ENCODE measurements at regions not wholly inside any gene's neighbourhood (a gene's known extent, or its start where the extent isn't known, plus 50 kb on each side); places are given as distances from the start of the nearest gene placed in this dataset.

GRCh38 chr3:159348431-159348830 lies 546.6 kb downstream of the MFSD1 start:
- TF ChIP-seq, protein P1, sequence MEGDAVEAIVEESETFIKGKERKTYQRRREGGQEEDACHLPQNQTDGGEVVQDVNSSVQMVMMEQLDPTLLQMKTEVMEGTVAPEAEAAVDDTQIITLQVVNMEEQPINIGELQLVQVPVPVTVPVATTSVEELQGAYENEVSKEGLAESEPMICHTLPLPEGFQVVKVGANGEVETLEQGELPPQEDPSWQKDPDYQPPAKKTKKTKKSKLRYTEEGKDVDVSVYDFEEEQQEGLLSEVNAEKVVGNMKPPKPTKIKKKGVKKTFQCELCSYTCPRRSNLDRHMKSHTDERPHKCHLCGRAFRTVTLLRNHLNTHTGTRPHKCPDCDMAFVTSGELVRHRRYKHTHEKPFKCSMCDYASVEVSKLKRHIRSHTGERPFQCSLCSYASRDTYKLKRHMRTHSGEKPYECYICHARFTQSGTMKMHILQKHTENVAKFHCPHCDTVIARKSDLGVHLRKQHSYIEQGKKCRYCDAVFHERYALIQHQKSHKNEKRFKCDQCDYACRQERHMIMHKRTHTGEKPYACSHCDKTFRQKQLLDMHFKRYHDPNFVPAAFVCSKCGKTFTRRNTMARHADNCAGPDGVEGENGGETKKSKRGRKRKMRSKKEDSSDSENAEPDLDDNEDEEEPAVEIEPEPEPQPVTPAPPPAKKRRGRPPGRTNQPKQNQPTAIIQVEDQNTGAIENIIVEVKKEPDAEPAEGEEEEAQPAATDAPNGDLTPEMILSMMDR (IDR thresholded peaks at IDR 0.05; ENCODE audit: insufficient read depth, low read length) = no peak
- no peak overlapping the region for H3K4me3 ChIP-seq (ENCODE audit: low read depth, low read length)
- no peak for DNase-seq (ENCODE audit: low read depth)

DNA sequence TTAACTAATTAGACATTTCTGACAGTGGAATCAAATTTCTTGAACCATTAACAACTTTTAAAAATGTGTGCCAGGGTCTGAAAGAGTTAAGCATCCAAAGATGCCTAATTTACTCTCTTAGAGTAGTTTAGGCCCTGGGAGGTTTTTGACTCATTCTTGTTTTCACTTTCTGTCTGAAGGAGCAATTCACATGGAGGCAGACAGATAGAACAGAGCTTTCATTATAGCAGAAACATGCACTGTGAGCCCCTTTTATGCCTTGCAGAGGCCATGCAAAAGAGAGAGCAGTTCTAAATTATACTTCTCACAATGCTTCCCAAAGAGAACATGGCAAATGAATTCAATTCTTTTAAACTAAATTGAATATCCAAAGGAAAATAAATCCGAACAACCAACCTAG lies 554.8 kb downstream of the MFSD1 start:
- no peak for DNase-seq (ENCODE audit: low read depth)
- H3K4me3 ChIP-seq (ENCODE audit: low read depth, low read length) = no peak overlapping the region
- TF ChIP-seq, protein P1 (IDR thresholded peaks at IDR 0.05; ENCODE audit: insufficient read depth, low read length) = no peak

DNA sequence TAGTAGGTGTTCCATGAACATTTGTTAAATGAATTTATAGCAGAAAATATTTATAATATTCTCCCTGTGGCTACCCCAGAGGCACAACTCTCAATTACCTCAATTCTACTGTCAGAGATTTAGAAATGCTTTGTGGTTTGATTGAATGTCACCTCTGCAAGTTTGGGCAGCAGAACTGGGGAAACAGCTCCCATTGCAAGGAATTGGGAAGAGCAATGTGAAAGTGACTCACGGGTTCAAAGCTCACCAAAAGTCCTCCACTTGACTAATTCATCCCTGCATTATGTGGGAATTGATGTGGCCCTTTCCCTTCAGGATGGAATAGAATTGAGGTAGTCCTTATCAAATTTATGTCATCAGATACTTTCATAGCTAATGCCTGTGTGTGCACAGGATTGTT lies 562.7 kb downstream of the MFSD1 start:
- TF ChIP-seq, protein P1 (IDR thresholded peaks at IDR 0.05; ENCODE audit: insufficient read depth, low read length) = no peak
- no peak for DNase-seq (ENCODE audit: low read depth)
- H3K4me3 ChIP-seq (ENCODE audit: low read depth, low read length) = no peak overlapping the region

- TF ChIP-seq, protein P1 (IDR thresholded peaks at IDR 0.05; ENCODE audit: insufficient read depth, low read length) = no peak
- DNase-seq (ENCODE audit: low read depth) = no peak
- H3K4me3 ChIP-seq (ENCODE audit: low read depth, low read length) = no peak overlapping the region
Observed at GRCh38 chr3:159366476-159366875, 564.6 kb downstream of the MFSD1 start.

GRCh38 chr3:159371961-159372360 lies 570.1 kb downstream of the MFSD1 start:
- TF ChIP-seq, protein P1 (IDR thresholded peaks at IDR 0.05; ENCODE audit: insufficient read depth, low read length) = no peak
- no peak overlapping the region for H3K4me3 ChIP-seq (ENCODE audit: low read depth, low read length)
- DNase-seq (ENCODE audit: low read depth) = no peak

DNA sequence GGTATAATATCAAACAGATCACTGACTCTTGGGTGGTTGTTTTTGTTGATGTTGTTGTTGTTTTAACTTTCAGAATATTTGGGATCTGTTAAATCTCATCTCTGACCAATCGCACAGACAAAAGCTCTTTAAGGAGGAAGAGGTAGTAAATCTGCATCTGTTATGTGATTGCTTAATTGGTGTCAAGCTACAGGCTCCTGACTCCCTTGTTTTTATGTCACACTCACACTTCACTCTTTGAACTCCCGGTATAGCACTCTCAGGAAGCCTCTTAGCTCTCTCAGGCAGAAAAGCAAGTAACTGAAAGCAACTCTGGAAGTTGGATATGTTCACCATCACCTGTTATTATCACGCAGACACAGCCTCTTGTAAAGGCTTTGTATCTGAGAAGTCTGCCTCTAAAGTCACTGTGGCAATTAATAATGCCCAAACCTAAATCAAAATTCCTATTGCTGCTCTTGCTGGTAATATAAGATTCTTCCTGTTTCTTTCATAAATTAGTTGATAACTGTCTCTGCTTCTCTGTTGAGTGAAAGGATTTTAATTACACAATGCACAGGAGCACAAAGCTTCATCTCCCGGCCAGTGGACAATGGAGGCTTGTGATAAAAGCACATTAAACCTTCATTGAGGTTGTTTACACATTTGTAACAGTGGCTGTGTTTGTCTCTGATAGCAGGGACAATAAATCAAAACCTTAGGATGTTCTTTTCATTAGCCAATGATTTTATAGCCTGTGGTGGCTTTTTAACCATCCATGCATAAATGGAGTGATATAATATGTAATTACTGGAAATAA lies 576.7 kb downstream of the MFSD1 start:
- H3K4me3 ChIP-seq (ENCODE audit: low read depth, low read length) = no peak overlapping the region
- DNase-seq (ENCODE audit: low read depth) = no peak
- TF ChIP-seq, protein P1 (IDR thresholded peaks at IDR 0.05; ENCODE audit: insufficient read depth, low read length) = no peak

DNA sequence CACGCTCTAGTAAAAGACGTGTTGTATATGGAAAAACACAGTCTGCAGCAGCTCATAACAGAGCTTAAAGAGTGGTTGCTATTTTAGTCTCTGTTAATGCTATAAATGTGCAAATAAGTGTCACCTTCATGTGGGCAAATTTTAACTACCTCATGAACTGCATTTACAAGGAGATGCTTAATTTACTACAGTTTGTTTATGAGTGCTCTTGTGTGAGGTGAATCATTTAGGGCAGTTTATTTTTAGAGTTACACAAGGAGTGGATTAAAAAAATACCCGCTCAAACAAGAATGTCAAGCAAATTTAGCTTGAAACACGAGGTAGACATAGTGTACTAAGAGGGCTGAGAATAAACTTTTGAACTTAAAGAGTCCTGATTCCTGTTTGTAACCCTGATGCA lies 579.0 kb downstream of the MFSD1 start:
- no peak overlapping the region for H3K4me3 ChIP-seq (ENCODE audit: low read depth, low read length)
- TF ChIP-seq, protein P1 (IDR thresholded peaks at IDR 0.05; ENCODE audit: insufficient read depth, low read length) = no peak
- DNase-seq (ENCODE audit: low read depth) = no peak
